HG02642 (cell line): ENCODE measurements at regions not wholly inside any gene's neighbourhood (a gene's known extent, or its start where the extent isn't known, plus 50 kb on each side); places are given as distances from the start of the nearest gene placed in this dataset.

Source experiments
- ATAC-seq: cut with Tn5 transposase; IDR thresholded peaks from one replicate; pipeline ENCODE4 v1.9.1; 2021; ENCODE audit warnings: mild to moderate bottlenecking; ENCODE audit not compliant: unreplicated experiment, poor library complexity

DNA sequence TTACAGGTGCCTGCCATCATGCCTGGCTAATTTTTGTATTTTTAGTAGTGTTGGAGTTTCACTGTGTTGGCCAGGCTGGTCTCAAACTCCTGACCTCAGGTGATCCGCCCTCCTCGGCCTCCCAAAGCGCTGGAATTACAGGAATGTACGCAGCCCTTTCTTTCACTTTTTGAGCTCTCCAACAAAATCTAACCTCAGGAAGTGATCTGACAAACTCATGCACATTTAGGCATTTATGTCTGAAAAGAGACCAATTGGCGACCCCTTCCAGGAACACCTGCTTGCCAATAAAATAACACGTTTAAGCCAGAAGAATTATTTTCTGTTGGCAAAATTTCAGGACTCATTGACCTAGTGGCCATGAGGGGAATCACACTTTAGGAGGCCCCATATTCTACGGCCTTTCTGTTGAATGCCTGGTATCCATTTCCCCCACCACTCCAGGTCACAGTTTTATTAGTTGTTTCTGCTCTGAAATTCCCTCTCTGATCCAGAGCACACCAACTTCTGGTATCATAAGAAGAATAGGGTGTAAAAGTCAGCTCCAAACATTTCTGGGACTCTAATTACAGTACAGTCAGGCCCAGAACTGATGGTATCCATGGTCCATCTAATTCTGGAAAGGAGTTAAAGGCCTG lies 65.8 kb upstream of the FRMD4A start:
- ATAC-seq: no peak

DNA sequence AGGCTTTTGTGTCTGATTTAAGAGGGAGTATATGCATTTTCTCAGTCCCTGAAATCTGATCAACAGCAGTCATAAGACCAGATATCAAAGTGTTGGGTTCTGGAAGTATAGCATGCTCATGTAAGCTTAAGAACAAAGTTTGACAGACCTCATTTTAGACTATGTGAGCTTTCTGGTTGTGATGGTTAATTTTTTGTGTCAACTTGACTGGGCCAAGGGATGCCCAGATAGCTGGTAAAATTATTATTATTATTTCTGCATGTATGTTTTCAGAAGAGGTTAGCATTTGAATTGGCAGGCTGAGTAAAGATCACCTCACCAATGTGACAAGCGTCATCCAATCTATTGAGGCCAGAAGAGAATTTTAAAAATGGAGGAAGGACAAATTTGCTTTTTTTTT lies 63.5 kb upstream of the FRMD4A start:
- no peak for ATAC-seq

DNA sequence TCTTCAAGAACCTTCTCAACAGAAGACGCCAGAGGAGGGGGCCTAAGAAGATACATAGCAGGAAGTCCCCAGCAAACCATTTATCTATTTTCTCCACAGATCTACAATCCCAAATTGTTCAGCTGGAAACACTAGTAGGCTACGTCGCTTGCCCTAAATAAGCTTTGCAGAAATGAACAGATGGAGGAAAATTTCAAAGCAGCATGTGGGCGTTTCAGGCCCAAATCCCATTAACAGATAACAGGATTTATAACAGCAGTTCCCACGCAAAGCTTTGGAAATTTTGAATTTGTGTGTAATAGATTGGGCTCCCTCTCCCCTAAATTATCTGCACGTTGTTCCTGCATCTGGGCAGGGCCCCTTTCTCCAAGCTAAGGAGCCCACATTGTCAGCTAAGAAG lies 60.6 kb upstream of the FRMD4A start:
- no peak for ATAC-seq

DNA sequence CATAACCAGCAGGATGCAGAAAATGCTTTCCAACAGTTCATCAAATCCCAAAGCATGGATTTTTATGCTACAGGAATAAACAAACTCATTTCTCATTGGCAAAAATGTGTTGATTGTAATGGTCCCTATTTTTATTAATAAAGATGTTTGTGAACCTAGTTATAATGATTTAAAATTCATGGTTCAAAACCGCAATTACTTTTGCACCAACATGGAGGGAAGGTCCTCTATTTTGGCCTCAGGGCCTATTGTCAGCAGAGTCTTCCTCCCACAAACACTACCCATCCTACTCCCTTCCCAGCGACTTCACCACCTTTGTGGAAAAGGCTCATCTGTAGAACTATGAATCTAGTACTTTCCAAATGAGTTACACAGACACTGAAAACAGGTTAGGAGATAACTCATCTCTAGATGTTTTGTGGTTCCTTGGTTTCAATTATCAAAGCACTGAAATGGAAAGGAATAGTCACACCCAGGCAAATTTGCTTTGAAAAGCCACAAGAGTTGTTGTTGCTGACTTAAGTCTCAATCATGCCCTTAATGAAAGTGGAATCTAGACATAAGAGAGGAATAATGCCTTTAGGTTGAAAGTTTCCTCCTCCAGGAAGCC lies 59.4 kb upstream of the FRMD4A start:
- ATAC-seq: peak; percentile 82

DNA sequence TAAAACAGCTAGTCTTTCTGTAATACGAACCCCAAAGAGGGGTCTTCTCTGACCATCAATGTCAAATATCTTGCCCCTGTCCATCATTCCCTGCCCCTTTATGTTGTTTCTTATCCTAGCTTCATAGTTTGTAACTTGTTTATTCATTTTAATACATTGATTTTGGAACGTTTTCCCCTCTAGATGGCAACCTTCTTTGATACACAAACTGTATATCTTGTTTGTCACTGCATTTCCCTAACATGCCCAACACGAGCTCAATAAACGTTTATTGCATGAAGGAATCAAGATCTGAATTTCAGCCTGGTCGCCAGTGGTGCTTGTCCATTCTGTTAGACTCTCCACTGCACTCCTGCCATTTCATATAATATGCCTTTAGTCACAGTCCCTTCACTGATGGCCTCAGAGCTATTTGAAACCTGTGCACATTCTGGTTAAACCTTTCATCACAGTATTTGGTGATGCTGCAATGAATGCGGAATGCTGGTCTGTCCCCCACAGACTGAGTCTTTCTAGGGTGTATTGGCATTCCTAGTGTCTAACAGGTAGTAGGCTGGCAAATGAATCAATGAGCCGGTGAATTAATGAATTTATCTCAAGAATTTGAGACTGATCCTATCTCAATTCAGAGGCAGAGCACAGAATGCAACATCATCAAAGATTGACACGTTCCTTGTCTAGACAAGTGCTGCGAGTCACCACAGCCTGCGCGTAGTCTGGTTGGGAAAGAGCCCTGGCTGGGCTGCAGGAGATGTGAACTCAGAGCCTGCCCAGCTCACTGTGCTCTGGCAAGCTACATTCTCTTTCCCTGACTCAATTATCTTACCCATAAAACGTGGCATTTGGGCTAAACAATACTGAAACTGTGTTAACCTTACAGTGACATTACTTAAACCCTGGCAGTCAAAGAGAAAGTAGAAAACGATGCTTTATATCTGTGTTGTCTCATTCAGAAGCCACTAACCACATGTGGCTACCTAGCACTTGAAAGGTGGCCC lies 55.2 kb upstream of the FRMD4A start:
- no peak for ATAC-seq

DNA sequence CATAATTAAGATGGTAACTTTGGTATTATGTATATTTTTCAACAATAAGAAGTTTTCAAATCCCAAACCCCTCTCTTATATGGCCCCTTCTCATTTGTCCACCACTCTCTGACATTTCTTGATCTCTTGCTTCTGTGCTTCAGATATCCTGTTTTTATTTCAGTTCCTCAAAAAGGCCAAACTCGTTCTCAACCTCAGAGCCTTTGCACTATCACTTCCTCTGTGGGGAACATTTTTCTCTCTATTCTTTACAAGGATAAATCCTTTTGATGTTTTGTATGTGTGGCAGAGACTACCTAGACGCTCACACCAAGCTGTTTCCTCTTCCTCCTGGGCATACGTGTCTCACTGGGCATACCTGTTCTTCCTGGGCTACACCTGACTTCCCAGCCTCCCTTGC lies 54.2 kb upstream of the FRMD4A start:
- no peak for ATAC-seq

DNA sequence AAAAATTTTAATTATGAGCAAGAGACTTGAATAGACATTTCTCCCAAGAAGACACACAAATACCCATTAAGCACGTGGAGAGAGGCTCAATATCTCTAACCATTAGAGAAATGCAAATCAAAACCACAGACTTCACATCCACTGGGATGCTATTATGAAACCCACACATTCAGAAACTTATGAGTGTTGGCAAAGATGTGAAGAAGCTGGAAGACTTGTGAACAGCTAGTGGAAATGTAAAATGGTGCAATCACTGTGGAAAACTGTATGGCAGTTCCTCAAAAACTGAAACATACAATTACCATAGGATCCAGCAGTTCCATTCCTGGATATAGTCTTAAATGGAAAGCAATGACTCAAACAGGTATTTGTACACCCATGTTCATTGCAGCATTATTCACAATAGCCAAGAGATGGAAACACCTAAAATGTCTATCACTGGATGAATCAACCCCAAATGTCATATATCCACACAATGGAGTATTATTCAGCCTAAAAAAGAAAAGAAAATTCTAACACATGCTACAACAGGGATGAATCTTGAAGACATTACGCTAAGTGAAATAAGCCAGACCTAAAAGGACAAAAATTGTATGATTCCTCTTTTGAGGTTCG lies 53.5 kb upstream of the FRMD4A start:
- no peak for ATAC-seq

DNA sequence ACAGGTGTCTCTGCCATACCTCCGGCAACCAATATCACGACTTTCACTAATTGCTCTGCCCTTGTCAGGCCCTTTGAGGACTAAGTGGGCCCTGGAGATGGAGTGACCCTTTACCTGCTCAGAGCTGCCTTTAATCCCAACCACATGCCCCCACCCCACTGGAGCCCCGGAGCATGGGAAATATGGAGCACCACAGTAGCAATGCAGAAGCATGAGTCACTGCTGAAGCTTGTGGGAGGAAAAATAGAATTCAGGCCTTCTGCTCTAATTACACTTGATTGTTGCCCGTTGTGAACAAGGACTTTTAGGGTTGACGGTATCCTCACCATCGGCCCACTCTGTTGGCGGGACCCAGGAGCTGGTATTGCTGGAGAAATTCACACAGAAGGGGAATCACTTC lies 52.5 kb upstream of the FRMD4A start:
- no peak for ATAC-seq

DNA sequence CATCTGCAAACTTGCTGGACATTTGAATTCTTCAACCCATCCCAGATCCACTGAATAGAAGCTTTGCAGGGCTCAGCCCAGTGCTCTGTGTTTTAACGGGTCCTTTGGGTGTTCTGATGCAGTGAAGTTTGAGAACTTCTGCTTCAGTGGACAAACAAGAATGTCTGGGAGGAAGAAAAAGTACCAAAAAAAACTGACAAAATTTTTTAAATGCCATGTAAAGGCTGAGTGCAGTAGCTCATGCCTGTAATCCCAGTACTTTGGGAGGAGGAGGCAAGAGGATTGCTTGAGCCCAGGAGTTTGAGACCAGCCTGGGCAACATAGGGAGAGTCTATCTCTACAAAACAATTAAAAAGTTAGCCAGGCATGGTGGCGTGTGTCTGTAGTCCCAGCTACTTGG lies 51.8 kb upstream of the FRMD4A start:
- ATAC-seq: no peak

DNA sequence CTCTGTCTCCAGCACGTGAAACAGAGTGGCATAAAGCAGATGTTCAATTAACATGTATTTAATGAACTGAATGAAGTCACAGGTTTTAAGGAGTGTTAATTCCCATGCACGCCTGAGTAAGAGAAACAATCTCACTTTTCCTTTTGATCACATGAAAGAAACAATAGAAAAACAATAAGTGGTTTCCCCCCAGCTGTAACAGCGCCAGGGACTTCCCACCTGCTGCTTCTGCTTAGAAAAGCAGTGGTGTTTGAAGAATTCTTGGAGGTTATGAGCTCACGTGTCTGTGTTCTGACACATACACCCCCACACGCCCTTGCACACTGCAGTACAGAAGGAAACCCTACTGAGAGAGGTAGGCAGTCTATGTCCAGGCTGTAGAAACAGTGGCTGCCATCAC lies 51.3 kb upstream of the FRMD4A start:
- peak; percentile 67 for ATAC-seq

DNA sequence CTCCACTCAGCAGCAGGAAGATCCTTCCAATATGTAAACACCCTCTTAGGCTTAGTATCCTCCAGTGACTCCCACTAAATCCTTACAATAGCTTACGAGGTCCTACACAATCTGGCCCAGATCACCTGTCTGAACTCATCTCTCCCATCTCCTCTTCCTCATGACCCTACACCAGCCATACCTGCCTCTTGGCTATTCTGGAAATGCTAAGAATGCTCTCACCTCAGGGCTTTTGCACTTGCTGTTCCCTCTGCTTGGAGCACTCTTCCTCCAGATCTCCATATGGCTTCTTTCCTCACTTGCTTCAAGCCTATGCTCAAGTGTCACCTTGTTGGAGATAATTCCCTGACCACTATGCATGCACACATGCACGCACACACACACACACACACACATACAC lies 50.8 kb upstream of the FRMD4A start:
- ATAC-seq: no peak

DNA sequence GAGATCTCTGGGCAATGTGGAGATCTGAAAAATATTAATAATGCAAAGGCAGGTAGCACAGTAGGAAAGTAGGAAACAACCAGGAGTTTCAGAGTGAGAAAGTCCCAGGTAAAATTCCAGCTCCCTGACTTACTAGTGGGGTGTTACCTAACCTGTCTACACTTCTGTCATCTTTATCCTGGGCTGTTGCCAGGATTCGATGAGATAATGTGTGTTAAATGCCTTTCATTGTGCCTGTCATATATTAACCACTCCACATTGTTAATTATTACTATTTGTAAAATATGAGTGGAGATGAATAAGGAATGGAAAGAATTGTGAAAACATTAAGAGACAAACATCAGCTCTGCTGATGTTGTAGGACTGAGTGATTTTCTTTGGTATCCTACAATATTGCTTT lies 50.0 kb upstream of the FRMD4A start:
- ATAC-seq: no peak
